Stimulated activated naive CD8-positive, alpha-beta T cell treated with anti-CD3 and anti-CD28 coated beads, Interleukin-15, amount 100 ng/mL, for 72 hours (primary cell): ENCODE measurements at regions not wholly inside any gene's neighbourhood (a gene's known extent, or its start where the extent isn't known, plus 50 kb on each side); places are given as distances from the start of the nearest gene placed in this dataset.

Source experiments
- ATAC-seq: fragments of 150-1000 bp; cut with Tn5 transposase; 2 replicates; pipeline ENCODE4 v1.10.0; 2021; ENCODE audit warnings: mild to moderate bottlenecking, moderate library complexity
- DNase-seq, 2 donors: peaks; one replicate each; pipeline ENCODE4 v3.0.0; 2021 to 2022
- H3K27ac Mint-ChIP-seq, 2 donors: one replicate each; pipeline ENCODE4 v1.8.0; 2022; ENCODE audit warnings: mild to moderate bottlenecking in 2 of 2, mixed read lengths in 2 of 2, moderate library complexity in 2 of 2
- H3K27me3 Mint-ChIP-seq: one replicate; pipeline ENCODE4 v1.8.0; 2022; ENCODE audit warnings: mixed read lengths
- H3K4me1 Mint-ChIP-seq: one replicate; pipeline ENCODE4 v1.8.0; 2022; ENCODE audit warnings: mild to moderate bottlenecking, mixed read lengths
- H3K4me3 Mint-ChIP-seq, 2 donors: one replicate each; pipeline ENCODE4 v1.8.0; 2022; ENCODE audit warnings: mild to moderate bottlenecking in 2 of 2, mixed read lengths in 2 of 2, moderate library complexity in 1 of 2
- H3K9me3 Mint-ChIP-seq, 2 donors: one replicate each; pipeline ENCODE4 v1.8.0; 2022; ENCODE audit warnings: mixed read lengths in 2 of 2

- Mint-ChIP-seq H3K27me3 (peaks cover 20% of the 10 kb centered on the region), H3K9me3 (peaks cover 0 to 9% of the 10 kb centered on the region in 2 donors), H3K4me1 (peaks cover 19% of the 10 kb centered on the region), H3K27ac (no peak overlapping the region), H3K4me3 (no peak overlapping the region)
- DNase-seq (no peak), ATAC-seq (no peak)
Measured at GRCh38 chr6:44012078-44012493, 115.2 kb downstream of the MRPL14 start.

GRCh38 chr6:44011350-44011920 is 115.8 kb downstream of the MRPL14 start:
- DNase-seq = no peak

GRCh38 chr6:44010411-44011349 is 116.6 kb downstream of the MRPL14 start:
- peaks cover 32% of the 10 kb centered on the region for H3K27me3 Mint-ChIP-seq
- no peak for DNase-seq
- peaks cover 13% of the 10 kb centered on the region for H3K4me1 Mint-ChIP-seq

More at GRCh38 chr6:44011350-44011920, 115.8 kb downstream of the MRPL14 start:
- Mint-ChIP-seq H3K27me3 (peaks cover 25% of the 10 kb centered on the region), H3K9me3 (peaks cover 0 to 9% of the 10 kb centered on the region in 2 donors), H3K4me1 (peaks cover 13% of the 10 kb centered on the region), H3K27ac (no peak overlapping the region), H3K4me3 (no peak overlapping the region)
- ATAC-seq = no peak

GRCh38 chr6:44009425-44010321 is 117.6 kb downstream of the MRPL14 start:
- no peak for DNase-seq
- H3K4me3 Mint-ChIP-seq = no peak overlapping the region
- peaks cover 17% of the 10 kb centered on the region for H3K4me1 Mint-ChIP-seq
- H3K27ac Mint-ChIP-seq = no peak overlapping the region
- H3K9me3 Mint-ChIP-seq = peaks cover 0 to 9% of the 10 kb centered on the region in 2 donors
- H3K27me3 Mint-ChIP-seq = peaks cover 42% of the 10 kb centered on the region
- ATAC-seq = no peak

More at GRCh38 chr6:44010411-44011349, 116.6 kb downstream of the MRPL14 start:
- Mint-ChIP-seq H3K9me3 (peaks cover 0 to 9% of the 10 kb centered on the region in 2 donors), H3K4me3 (no peak overlapping the region), H3K27ac (no peak overlapping the region)
- ATAC-seq = peak; percentile 52

- peaks cover 50% of the 10 kb centered on the region for H3K27me3 Mint-ChIP-seq
- H3K4me3 Mint-ChIP-seq = no peak overlapping the region
- H3K9me3 Mint-ChIP-seq = peaks cover 0 to 9% of the 10 kb centered on the region in 2 donors
- H3K4me1 Mint-ChIP-seq = peaks cover 21% of the 10 kb centered on the region
- ATAC-seq (no peak), DNase-seq (no peak)
- no peak overlapping the region for H3K27ac Mint-ChIP-seq
Measured at GRCh38 chr6:44008821-44009370, 118.4 kb downstream of the MRPL14 start.

- peaks cover 59% of the 10 kb centered on the region for H3K27me3 Mint-ChIP-seq
- DNase-seq = no peak
- peaks cover 0 to 9% of the 10 kb centered on the region in 2 donors for H3K9me3 Mint-ChIP-seq
- no peak for ATAC-seq
- peaks cover 30% of the 10 kb centered on the region for H3K4me1 Mint-ChIP-seq
- no peak overlapping the region for H3K27ac Mint-ChIP-seq
- H3K4me3 Mint-ChIP-seq = no peak overlapping the region
Measured at GRCh38 chr6:44007818-44008621, 119.2 kb downstream of the MRPL14 start.

- no peaks in the 10 kb centered on the region for H3K9me3 Mint-ChIP-seq
- H3K4me1 Mint-ChIP-seq = peaks cover 35% of the 10 kb centered on the region
- ATAC-seq = no peak
- DNase-seq = no peak
- no peak overlapping the region for H3K4me3 Mint-ChIP-seq
- H3K27ac Mint-ChIP-seq = no peak overlapping the region
- H3K27me3 Mint-ChIP-seq = peaks cover 62% of the 10 kb centered on the region
Measured at GRCh38 chr6:44006872-44007303, 120.4 kb downstream of the MRPL14 start.

- H3K9me3 Mint-ChIP-seq = no peaks in the 10 kb centered on the region
- DNase-seq (no peak), ATAC-seq (no peak)
- H3K4me3 Mint-ChIP-seq = no peak overlapping the region
- H3K27ac Mint-ChIP-seq = peak overlapping the region in 1 of 2 donors; percentile 77
- peaks cover 38% of the 10 kb centered on the region for H3K4me1 Mint-ChIP-seq
- H3K27me3 Mint-ChIP-seq = peaks cover 62% of the 10 kb centered on the region
Measured at GRCh38 chr6:44006123-44006871, 121.0 kb downstream of the MRPL14 start.

- Mint-ChIP-seq H3K4me3 (no peak overlapping the region), H3K27ac (peak overlapping the region in 1 of 2 donors; percentile 52)
- DNase-seq = no peak
Measured at GRCh38 chr6:44005507-44005903, 121.7 kb downstream of the MRPL14 start.

GRCh38 chr6:44004625-44005506 is 122.4 kb downstream of the MRPL14 start:
- Mint-ChIP-seq H3K9me3 (no peaks in the 10 kb centered on the region), H3K4me3 (no peak overlapping the region), H3K27ac (no peak overlapping the region), H3K27me3 (peaks cover 66% of the 10 kb centered on the region), H3K4me1 (peaks cover 46% of the 10 kb centered on the region)
- no peak for ATAC-seq
- DNase-seq = no peak

More at GRCh38 chr6:44005507-44005903, 121.7 kb downstream of the MRPL14 start:
- Mint-ChIP-seq H3K9me3 (no peaks in the 10 kb centered on the region), H3K4me1 (peaks cover 40% of the 10 kb centered on the region), H3K27me3 (peaks cover 62% of the 10 kb centered on the region)
- no peak for ATAC-seq

GRCh38 chr6:44004136-44004535 is 123.1 kb downstream of the MRPL14 start:
- Mint-ChIP-seq H3K4me1 (peaks cover 51% of the 10 kb centered on the region), H3K27me3 (peaks cover 69% of the 10 kb centered on the region), H3K4me3 (peak overlapping the region in 1 of 2 donors; percentile 41), H3K27ac (no peak overlapping the region), H3K9me3 (no peaks in the 10 kb centered on the region)
- ATAC-seq (no peak), DNase-seq (no peak)

- H3K27me3 Mint-ChIP-seq = peaks cover 62% of the 10 kb centered on the region
- no peaks in the 10 kb centered on the region for H3K9me3 Mint-ChIP-seq
- peak overlapping the region; percentile 70 to 79 for H3K4me3 Mint-ChIP-seq
- DNase-seq (no peak), ATAC-seq (no peak)
- H3K4me1 Mint-ChIP-seq = peaks cover 51% of the 10 kb centered on the region
- no peak overlapping the region for H3K27ac Mint-ChIP-seq
Measured at GRCh38 chr6:44003345-44004061, 123.7 kb downstream of the MRPL14 start.
